HS-27A (cell line): ENCODE measurements at regions not wholly inside any gene's neighbourhood (a gene's known extent, or its start where the extent isn't known, plus 50 kb on each side); places are given as distances from the start of the nearest gene placed in this dataset.
A peak's percentile ranks its signal among the peaks of the same experiment; 100 is the strongest.

Source experiments
- DNase-seq: peaks from one replicate; pipeline ENCODE4 v3.0.0-alpha.2; 2012; ENCODE audit warnings: low read depth, missing footprints

DNA sequence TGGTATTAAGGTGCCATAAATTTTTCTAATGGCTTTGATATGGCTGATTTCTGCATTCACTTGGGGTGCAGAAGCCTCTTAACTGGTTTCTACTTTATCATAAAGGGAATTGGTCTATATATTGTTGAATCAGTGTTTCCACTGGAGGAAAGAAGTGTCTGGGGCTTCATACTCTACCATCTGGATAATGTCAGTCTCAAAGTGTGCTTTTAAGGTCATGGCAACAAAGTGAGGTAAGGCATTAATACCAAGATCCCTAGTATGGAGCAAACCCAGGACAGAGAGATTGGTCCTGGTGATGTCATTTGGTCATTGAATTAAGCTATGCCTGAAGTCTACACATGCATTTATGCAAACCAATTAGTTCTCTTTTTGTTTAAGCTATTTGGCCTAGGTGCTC, 309.9 kb downstream of the DUSP10 start:
- no peak for DNase-seq

DNA sequence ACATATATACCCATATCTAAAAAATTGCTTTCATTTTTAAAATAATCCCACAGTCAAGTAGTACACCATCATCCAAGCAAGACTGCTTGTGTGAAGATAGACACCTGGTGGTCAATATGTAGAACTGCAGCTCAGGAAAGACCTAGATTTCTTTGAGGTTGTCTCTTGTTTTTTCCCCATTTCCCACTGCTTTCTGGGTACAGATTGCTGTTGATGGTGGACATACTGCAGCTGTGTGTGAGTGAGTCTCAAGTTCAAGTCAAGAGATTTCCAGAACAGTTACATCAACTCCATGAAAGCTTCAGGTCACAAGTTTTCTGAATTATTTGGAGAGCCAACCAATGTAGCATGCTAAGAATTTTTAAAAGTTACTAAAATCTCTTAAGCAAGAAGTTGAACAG, 306.4 kb downstream of the DUSP10 start:
- DNase-seq = no peak

DNA sequence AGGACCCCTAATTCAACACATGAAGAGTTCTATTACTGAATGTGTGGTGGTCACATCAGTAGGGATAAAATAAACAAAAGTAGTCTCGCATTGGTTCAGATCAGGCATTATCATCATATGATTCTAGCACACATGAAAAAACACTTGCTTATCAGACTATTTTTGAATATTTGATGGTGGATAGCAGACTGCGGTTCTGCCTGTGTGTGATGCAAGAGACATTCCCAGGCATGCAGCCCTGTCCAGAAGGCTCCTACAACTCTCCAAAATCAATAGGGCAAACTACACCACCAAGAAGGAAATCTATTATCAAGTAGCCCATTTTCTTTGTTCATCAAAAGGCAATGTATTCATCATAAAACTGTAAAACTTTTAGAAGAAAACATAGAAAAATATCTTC, 304.7 kb downstream of the DUSP10 start:
- DNase-seq = no peak

DNA sequence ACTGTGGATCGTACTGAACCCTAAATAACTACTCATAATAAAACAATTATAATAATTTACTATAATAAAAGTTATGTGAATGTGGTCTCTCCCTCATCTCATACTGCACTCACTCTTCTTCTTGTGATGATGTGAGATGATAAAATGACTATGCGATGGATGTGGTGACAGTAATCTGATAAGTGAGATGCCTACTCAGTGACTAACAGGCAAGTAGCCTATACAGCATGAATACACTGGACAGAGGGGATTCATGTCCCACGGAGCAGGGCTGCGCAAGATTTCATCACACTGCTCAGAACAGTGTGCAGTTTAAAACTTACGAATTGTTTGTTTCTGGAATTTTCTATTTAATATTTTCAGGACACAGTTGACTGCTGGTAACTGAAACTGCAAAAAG, 304.0 kb downstream of the DUSP10 start:
- DNase-seq = no peak

DNA sequence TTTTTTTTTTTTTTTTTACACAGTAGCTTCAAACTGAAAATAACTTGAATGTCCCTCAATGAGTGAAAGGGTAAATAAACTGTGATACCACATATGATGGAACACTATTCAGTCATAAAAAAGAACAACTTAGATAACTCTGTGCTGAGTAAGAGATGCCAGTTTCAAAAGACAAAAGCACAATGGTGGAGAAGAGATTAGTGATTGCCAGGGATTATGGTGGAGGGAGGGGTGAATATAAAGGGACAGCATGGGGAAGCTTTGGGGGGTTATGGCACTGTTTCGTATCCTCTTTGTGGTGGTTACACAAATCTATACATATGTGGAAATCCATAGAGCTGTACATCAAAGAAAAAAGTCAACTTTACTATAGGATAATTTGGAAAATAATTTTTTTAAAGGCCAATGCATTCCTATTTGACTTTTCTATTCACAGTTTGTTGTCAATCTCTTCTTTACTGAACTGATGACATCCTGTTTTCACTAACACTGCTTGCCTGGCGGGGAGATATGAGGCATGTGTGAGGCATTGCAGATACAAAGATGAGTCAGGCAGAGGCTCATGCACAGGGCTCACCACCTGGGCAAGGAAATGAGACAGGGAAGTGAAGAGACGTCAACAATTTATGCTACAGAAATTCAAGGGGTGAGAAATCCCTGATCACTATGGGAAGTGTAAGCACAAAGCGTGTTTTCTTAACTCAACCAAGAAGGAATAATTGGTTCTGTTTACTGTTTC, 302.7 kb downstream of the DUSP10 start:
- DNase-seq = peak; percentile 72

DNA sequence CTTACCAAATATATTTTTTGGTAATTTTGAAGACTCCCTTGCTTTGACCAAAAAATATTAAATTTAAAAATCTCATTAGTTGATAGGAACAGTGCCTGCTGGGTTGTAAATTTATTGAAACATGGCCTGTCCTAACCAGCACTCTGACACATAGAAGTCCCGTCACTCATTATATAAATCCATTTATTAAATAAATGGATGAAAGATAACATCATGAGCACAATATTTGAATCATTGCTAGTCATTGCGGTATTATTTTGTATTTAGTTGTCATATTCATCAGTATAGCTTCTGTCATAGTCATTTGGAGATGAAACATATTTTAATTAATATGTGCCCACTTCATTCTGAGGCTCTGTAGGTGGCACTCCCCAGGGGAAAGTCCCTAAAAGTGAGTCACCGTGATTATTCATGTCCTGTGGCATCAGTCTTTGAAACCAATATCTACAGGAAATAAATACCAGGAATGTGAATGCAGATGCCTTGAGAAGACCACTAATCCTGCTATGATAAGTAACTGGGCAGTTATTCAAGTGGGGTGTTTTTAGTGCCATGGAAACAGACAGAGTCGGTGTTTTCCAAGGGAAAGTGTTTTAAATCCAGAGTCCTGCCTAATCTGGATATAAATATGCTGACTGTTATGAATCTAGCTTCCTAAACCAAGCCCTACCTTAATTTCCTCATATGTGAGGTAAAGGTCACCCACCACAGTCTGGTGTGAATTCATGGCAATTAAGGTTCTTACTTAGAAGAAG, 302.0 kb downstream of the DUSP10 start:
- peak; percentile 93 for DNase-seq

DNA sequence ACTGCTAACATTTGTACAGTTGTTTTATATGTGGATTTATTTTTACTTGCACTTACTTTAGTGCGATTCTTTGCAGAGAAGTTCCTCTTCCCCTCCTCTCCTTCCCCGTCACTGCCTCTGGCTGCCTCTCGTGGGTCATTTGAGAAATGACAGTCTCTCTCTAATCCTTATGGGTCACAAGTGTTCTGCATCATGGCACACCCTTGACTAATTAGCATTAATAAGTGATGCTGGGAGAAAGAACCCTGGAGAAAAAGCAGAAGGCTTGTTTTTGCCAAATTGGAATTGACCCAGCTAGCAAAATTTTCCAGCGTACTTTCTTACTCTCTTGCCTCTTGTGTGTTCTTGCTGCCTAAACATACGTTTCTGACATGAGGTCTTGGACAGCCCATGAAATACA, 301.2 kb downstream of the DUSP10 start:
- no peak for DNase-seq

DNA sequence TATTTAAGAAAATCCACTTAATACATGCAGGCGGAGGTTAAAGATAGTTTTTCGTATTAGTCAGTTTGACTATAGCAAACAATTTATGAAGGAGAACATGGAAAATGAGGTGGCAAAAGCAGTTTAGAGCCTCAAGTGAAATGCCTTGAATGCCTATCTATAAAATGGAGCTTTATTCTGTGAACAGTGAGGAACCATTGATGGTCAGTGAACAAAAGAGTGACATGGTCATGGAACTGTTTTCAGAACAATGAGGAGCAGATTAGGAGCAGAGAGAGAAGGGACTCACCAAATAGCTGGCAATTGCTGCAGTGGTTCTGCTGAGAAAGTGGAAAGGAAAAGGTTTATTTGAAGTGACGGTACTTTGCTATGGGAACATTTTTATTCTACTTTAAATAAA, 299.8 kb downstream of the DUSP10 start:
- no peak for DNase-seq

DNA sequence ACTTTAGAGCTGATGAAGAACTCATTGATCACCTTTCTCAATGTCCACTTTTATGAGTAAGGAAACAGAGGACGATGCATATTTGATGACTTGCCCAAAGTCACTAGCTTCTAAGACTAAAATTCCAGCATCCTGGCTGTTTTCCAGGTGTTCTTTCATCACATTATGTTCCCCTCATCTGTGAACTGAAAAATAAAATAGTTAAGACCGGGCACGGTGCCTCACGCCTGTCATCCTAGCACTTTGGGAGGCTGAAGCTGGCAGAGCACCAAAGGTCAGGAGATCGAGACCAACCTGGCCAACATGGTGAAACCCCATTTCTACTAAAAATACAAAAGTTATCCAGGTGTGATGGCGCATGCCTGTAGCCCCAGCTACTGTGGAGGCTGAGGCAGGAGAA, 297.5 kb downstream of the DUSP10 start:
- DNase-seq = no peak

DNA sequence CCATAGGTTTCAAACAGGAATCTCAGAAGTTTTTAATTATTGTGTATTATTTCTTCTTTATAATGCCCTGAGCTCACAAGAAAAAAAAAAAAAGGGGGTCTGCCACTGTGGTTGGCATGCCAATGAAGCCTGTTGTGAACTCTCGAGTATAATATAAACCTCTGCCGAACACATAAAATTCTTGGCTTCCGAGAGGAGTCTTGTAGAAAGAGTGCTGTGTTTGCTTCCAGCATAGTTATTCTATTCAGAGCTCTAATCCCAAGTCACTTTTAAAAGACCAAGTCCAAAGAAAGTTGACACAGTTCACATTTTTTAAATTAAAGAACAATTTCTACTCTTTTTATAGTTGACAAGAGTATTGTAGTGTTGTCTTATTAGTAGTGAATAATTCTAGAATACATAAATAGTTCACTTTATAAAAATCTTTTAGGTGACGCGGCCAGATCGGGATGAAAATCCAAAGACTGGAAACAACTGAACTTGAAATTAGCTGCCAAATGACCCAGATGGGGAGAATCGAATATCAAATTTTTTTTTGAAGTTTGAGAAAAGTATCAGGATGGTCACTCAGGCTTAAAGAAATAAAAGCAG, 293.2 kb downstream of the DUSP10 start:
- no peak for DNase-seq

DNA sequence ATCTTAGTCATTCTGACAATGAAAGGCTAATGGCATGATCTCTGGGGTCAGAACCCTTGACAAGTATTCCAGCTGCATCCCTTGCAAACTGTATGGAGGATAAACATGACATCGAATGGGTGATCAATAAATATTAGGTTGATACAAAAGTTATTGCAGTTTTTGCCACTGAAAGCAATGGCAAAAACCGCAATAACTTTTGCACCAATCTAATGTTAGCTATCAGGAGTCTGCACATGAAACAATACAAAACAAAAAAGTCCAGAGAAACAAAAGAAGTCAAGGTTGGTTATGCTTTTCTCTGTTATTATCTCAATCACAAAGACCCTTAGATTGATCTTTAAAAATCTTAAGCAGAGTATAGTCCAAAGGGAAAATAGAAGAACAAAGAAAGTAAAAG, 292.7 kb downstream of the DUSP10 start:
- DNase-seq = no peak

DNA sequence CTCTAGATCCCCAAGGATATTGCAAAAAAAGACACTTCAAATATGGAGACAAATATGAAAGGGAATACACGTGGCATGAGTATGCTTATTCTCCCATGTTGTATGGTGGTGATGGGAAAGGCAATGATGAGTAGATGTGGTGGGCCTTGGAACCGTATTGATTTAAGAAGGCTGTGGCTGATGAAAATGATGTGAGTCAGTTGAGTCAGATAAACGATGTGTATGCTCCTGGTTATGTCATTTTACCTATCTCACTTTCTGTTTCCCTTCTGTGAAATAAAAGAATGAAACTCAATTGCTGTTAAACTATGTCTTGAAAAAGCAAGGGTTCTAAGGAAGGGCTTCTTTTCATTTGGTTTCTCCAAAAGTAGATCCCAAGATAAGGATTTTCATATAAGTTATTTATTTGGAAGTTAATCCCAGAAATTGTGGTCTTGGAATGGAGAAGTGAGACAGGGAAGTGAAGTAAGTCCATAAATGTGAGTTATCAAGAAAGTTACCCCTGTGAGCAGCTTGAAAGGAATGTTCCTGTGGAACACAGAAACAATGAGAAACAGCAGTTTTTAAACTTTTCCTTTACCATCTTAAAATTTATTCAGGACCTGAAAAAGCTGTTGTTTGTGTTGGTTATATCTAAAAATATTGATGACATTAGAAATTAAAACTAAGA, 292.0 kb downstream of the DUSP10 start:
- no peak for DNase-seq

DNA sequence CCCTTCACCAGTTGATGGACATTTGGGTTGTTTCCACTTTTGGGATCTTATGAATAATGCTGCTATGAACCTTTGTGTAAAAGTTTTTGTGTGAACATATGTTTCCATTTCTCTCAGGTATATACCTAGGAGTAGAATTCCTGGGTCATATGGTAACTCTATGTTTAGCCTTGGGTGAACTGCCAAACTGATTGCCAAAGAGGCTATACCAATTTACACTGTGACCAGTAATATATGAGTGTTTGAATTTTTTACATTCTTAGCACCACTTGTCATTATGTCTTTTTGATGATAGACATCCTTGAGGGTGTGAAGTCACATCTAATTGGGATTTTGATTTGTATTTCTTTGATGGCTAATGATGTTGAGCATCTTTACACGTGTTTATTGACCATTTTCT, 290.1 kb downstream of the DUSP10 start:
- DNase-seq = no peak

DNA sequence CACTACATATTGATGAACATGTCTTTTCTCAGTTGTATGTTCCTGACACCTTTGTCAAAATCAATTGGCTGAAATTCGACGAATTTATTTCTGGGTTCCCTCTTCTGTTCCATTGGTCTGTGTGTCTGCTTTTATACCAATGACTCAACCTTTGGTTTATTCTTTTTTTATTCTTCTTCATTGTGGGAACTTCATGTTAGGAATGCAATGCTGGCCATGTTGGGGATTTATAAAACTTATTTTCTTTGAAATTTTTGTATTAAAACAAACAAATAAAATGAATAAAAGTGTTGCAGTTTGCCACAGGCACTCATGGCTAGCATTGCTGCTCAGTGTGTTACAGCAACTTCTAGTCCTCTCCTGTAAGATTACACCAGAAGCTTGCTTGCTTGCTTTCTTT, 287.8 kb downstream of the DUSP10 start:
- DNase-seq = no peak

DNA sequence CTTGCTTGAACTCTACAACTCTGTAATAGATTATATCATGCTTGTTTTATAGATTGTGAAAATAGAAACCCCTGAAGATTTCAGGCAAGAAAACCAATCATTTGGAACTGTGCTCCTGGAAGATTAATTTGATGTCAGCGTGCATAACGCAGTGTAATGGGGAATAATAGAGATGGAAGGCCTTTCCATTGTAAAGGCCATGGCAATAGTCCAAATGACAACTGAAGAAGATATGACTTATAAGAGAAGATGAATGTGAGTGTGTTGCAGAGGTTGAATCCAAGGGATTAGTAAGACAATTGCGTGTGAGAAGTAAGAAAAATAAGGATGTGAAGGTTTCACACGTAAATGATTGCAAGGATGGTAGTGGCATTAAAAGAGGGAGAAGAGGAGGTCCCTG, 285.0 kb downstream of the DUSP10 start:
- no peak for DNase-seq

DNA sequence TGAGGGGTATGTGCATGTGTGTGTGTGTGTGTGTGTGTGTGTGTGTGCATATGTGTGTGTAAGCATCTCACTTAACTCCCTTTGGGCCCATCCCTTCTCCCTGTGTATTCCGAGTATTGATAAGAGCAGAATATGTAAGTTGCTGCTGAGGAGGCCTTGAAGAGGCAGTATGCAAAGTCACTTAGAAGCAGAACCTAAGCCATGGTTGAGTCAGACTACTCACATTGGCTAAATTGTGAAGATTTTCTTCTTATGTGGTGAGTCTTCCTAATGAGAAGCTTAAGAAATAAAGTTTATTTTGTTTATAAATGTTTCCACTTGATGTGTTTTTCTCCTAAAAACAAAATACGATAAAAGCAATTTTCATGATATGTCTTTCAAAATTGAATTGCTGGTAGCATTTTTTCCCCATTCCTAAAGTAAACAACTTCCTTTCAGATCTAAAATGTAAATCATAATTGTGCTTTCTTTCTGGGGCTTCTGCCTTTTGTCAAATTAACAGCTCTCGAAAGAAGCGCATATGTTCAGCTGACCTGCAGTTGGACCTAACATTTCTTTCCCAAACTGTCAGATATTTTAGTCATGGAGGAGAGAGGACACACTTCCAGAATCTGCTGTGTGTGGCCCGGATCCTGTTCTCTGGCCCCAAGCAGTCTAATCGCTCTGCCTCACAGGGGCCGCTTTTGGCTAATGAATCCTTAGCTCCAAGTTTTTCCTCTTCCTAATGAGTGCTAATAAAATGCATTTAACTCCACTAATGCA, 284.0 kb downstream of the DUSP10 start:
- DNase-seq = no peak

DNA sequence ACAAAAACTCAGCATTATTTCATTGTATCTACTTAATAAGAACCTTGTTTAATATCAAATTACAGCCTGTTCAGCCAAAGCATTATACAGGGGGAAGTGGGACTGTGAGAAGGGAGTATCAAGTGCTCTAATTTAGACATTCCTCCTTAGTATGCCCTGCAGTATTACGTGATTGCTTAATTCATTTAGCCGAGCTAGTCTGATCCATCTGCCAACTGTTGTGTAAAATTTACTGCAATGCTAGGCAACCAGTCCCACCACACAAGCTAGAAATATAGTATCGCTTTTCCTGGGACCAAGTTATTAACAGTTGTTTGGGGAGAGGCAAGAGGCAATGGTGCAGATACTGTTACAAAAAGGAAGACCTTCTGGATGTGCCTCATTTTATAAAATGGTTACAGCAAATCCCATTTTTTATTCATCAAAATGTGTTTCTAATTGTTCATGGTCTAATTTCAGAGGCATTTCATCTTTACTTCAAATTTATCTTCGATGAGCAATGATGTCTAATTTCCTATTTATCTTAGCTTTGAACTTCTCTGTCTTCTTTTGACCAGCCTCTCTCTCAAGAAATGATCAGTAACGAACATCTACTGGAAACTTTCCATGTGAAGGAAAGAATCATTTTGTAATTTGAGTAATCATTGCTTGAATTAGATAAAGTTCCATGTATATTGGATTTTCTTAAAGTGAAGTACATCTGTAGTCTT, 283.3 kb downstream of the DUSP10 start:
- no peak for DNase-seq

DNA sequence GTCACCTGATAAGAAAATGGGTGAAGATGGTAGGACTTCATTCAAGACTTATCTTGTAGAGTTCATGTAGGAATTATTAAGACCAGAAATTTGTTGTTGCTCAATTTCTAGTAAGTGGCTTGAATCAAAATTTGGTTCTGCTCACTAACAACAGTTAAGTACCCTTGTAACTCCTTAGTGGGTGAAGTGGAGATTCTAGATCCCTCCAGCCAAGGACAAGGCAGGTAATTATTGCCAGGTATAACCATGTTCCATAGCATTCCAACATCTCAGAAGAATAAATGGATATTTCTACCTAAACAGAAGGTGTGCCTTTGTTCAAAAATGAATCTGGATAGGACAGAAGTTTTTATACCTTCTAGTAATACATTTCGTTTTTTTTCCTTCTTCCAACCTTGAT, 282.3 kb downstream of the DUSP10 start:
- no peak for DNase-seq

DNA sequence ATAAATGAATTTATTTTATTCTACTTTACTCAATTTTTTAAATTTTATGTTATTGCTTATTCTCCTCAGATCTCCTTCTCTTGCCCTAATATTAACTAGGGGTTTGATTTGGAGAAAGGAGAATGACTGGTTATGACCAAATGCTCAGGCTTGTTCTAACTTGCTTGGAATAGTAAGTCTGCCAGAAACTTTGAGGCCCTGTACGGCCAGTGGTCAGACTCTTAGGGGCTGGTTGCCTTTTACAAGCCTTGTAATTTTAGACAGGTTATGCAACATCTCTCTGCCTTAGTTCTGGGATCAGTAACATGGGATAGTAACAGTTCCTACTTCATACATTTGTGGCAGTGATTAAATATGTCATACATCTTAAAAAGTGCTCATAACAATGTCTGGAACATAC, 279.5 kb downstream of the DUSP10 start:
- DNase-seq = no peak

DNA sequence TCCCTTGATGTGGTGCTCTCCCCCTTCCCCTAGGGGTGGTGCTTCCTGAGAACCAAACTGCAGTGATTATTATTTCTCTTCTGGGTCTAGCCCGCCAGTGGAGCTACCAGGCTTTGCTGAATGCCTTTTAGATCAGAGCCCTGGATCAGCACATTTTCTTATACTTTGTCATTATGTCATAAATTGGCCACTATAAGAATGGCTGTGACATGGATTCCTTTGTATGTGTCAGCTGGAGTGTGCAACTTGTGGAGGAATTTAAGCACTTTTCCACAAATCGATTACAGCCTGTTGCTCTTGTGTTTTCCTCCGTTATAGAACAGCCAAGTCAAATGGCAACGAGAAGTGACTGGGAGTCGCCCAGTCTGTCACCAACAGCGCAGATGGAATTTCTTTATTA, 273.3 kb downstream of the DUSP10 start:
- DNase-seq = no peak

DNA sequence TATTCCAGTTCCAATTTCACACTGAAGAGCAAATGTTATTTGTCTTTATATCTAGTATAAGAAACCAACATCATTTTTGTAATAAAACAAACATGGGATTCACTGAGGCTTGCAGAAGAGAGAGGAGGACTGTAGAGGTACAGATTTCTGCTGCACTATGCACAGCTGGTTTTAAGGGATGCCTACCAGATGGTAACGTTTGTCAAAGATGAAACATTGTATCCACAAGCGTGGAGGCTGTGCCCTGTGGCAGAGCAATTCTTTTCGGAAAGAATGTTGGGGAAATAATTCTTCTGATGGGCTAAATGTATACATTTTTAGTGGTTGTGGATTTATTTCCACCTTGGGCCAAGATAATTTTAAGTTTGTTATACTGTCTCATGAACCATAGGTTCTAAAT, 272.4 kb downstream of the DUSP10 start:
- DNase-seq = no peak
